SU-DHL-6 (cell line): ENCODE measurements at regions not wholly inside any gene's neighbourhood (a gene's known extent, or its start where the extent isn't known, plus 50 kb on each side); places are given as distances from the start of the nearest gene placed in this dataset.

ENCODE experiments used
- H2AFZ ChIP-seq: fragments of 200-600 bp; sonication (generic); 2 replicates; pipeline ENCODE4 v1.6.1; 2014; ENCODE audit warnings: low read depth, mild to moderate bottlenecking, moderate library complexity, mixed read lengths, antibody characterized with exemption, low read length; ENCODE audit not compliant: severe bottlenecking
- H3F3A ChIP-seq: fragments of 200-600 bp; shearing (Covaris generic); 2 replicates; pipeline ENCODE4 v1.6.0; 2016; ENCODE audit warnings: antibody characterized with exemption, mild to moderate bottlenecking; ENCODE audit not compliant: insufficient read depth
- H3K27ac ChIP-seq: fragments of 200-600 bp; sonication (generic); 2 replicates; pipeline ENCODE4 v1.5.1; 2016; ENCODE audit warnings: low read depth, mild to moderate bottlenecking, low read length, moderate library complexity, mixed read lengths
- H3K27me3 ChIP-seq: fragments of 200-600 bp; sonication (generic), shearing (Covaris generic); 2 replicates; pipeline ENCODE4 v1.6.0; 2014; ENCODE audit warnings: mild to moderate bottlenecking, low read length
- H3K36me3 ChIP-seq: fragments of 200-600 bp; sonication (generic); 2 replicates; pipeline ENCODE4 v1.6.1; 2014; ENCODE audit warnings: mild to moderate bottlenecking, low read length, mixed read lengths
- H3K4me2 ChIP-seq: fragments of 300-600, 200-600 bp; shearing (Covaris generic), sonication (generic); 2 replicates; pipeline ENCODE4 v1.6.0; 2014; ENCODE audit warnings: low read length, low read depth, mild to moderate bottlenecking; ENCODE audit not compliant: poor library complexity, severe bottlenecking
- H3K4me3 ChIP-seq: fragments of 200-600 bp; sonication (generic); 2 replicates; pipeline ENCODE4 v1.5.1; 2014; ENCODE audit warnings: antibody characterized with exemption, low read length, mild to moderate bottlenecking, mixed read lengths; ENCODE audit not compliant: insufficient read depth, poor library complexity, severe bottlenecking
- H3K79me2 ChIP-seq: fragments of 200-600 bp; sonication (generic); 2 replicates; pipeline ENCODE4 v1.6.1; 2014; ENCODE audit warnings: mild to moderate bottlenecking, low read length, moderate library complexity; ENCODE audit not compliant: insufficient read depth
- H3K9ac ChIP-seq: fragments of 200-600 bp; sonication (generic); 2 replicates; pipeline ENCODE4 v1.7.0; 2014; ENCODE audit warnings: mild to moderate bottlenecking, low read length
- H3K9me2 ChIP-seq: fragments of 200-600 bp; sonication (generic); replicated peaks from 2 replicates; pipeline ENCODE4 v1.6.1; 2014; ENCODE audit warnings: low read length; ENCODE audit not compliant: insufficient read depth
- H3K9me3 ChIP-seq: fragments of 200-600 bp; sonication (generic); 2 replicates; pipeline ENCODE4 v1.6.1; 2014; ENCODE audit warnings: low read length, mixed read lengths; ENCODE audit not compliant: insufficient read depth
- H4K20me1 ChIP-seq: fragments of 200-600 bp; sonication (generic); 2 replicates; pipeline ENCODE4 v1.6.1; 2014; ENCODE audit warnings: low read depth, mild to moderate bottlenecking, antibody characterized with exemption, low read length, moderate library complexity, mixed read lengths
- EZH2phosphoT487 ChIP-seq: fragments of 200-600 bp; sonication (generic), shearing (Covaris generic); conservative IDR thresholded peaks from 2 replicates; pipeline ENCODE4 v1.6.1; 2018; ENCODE audit warnings: mild to moderate bottlenecking, antibody characterized with exemption, low read length, moderate library complexity, mixed read lengths
- TF ChIP-seq, protein P1 (sequence below): fragments of 200-600 bp; sonication (generic); IDR thresholded peaks from one replicate; pipeline ENCODE4 v1.5.1; 2017; ENCODE audit warnings: antibody characterized with exemption, mild to moderate bottlenecking, low read length, moderate library complexity; ENCODE audit not compliant: insufficient read depth, poor library complexity, severe bottlenecking

DNA sequence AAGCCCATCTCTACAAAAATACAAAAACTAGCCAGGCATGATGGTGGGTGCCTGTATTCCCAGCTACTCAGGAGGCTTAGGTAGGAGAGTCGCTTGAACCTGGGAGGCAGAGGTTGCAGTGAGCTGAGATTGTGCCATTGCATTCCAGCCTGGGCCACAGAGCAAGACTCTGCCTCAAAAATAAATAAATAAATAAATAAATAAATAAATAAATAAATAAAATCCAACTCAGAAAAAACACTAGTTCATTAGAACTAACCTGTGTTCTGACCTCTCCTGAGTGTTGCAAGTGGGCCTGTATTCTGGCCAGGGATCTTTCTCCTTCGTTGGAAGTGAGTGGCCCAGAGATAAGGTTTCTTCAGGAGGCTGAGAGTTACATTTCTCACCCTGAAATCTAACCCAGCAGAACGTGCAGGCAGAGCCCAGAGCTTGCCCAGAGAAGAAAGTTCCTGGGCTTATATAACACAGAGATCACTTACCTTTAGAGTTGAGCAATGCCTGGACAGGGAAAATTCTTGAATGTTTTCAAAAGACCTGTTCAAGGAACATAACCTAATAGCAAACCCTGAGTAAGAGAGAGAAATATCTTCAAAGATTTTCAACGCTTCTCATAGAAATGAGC, 583.9 kb downstream of the MCTP2 start:
- H4K20me1 ChIP-seq, result no peaks in the 10 kb centered on the region
- H3K9me3 ChIP-seq, result no peaks in the 10 kb centered on the region
- H3K4me2 ChIP-seq, result no peak overlapping the region
- H3K9ac ChIP-seq, result no peak overlapping the region
- H3K27me3 ChIP-seq, result no peaks in the 10 kb centered on the region
- TF ChIP-seq, protein P1, sequence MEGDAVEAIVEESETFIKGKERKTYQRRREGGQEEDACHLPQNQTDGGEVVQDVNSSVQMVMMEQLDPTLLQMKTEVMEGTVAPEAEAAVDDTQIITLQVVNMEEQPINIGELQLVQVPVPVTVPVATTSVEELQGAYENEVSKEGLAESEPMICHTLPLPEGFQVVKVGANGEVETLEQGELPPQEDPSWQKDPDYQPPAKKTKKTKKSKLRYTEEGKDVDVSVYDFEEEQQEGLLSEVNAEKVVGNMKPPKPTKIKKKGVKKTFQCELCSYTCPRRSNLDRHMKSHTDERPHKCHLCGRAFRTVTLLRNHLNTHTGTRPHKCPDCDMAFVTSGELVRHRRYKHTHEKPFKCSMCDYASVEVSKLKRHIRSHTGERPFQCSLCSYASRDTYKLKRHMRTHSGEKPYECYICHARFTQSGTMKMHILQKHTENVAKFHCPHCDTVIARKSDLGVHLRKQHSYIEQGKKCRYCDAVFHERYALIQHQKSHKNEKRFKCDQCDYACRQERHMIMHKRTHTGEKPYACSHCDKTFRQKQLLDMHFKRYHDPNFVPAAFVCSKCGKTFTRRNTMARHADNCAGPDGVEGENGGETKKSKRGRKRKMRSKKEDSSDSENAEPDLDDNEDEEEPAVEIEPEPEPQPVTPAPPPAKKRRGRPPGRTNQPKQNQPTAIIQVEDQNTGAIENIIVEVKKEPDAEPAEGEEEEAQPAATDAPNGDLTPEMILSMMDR, result no peak
- TF ChIP-seq EZH2phosphoT487, result no peak
- H3K9me2 ChIP-seq, result no peaks in the 10 kb centered on the region
- H3K79me2 ChIP-seq, result no peaks in the 10 kb centered on the region
- H2AFZ ChIP-seq, result no peak overlapping the region
- no peak overlapping the region for H3K27ac ChIP-seq
- H3F3A ChIP-seq, result no peaks in the 10 kb centered on the region
- H3K4me3 ChIP-seq, result no peak overlapping the region
- no peaks in the 10 kb centered on the region for H3K36me3 ChIP-seq

- TF ChIP-seq, protein P1, result no peak
- no peak for TF ChIP-seq EZH2phosphoT487
- H3K27me3 ChIP-seq, result no peaks in the 10 kb centered on the region
- no peaks in the 10 kb centered on the region for H3F3A ChIP-seq
- no peaks in the 10 kb centered on the region for H3K79me2 ChIP-seq
- H3K9ac ChIP-seq, result no peak overlapping the region
- H3K4me3 ChIP-seq, result no peak overlapping the region
- no peak overlapping the region for H3K27ac ChIP-seq
- H4K20me1 ChIP-seq, result no peaks in the 10 kb centered on the region
- no peak overlapping the region for H2AFZ ChIP-seq
- no peaks in the 10 kb centered on the region for H3K36me3 ChIP-seq
- H3K9me2 ChIP-seq, result no peaks in the 10 kb centered on the region
- H3K4me2 ChIP-seq, result no peak overlapping the region
- no peaks in the 10 kb centered on the region for H3K9me3 ChIP-seq
Observed at GRCh38 chr15:94815914-94816313, 584.6 kb downstream of the MCTP2 start.

DNA sequence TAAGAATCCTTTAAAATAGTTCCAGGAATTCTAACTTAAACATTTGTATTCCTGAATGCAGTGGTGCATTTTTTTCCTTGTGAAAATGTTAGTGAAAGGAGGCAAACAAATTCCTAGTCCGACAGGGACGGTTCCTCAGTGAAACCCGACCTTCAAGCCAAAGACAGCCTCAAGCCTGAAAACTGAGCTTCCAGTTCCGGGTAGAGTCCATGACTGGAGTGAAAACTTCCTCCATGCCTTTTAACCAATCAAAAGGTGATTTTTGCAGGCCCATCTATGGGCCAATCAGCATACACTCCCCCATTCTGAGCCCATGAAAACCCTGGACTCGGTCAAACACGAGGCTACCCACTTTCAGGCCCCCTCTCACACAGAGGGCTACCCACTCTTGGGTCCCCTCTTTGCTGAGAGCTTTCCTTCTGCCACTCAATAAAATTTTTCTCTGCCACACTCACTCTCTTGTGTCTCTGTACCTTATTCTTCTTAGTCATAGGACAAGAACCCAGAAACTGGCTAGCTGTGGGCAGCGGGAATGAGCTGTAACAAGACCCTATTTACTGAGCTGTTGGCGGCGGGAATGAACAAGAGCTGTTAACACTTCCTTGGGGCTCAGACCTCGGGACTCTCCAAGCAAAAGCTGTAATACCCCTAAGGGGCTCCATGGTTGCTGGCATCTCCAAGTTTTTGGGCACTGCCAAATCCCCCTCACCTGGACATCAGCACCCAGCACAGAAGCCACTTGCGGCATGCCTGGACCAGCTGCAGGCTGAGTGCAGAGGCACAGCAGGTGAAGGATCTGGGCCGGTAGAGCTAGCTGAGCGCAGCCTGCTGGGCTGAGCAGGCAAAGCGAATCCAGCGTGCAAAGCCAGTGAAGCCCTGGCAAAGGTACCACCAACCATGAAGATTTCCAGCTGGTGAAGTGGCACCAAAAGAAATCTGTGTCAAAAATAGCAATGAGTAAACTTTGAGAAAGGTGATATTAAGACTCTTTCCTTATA, 598.8 kb downstream of the MCTP2 start:
- no peaks in the 10 kb centered on the region for H3K27me3 ChIP-seq
- no peak overlapping the region for H3K27ac ChIP-seq
- no peaks in the 10 kb centered on the region for H3K9me2 ChIP-seq
- no peaks in the 10 kb centered on the region for H3K36me3 ChIP-seq
- H2AFZ ChIP-seq, result no peak overlapping the region
- TF ChIP-seq EZH2phosphoT487, result no peak
- TF ChIP-seq, protein P1, result no peak
- no peak overlapping the region for H3K4me3 ChIP-seq
- H3K4me2 ChIP-seq, result no peak overlapping the region
- H3K9me3 ChIP-seq, result no peaks in the 10 kb centered on the region
- no peaks in the 10 kb centered on the region for H3F3A ChIP-seq
- no peaks in the 10 kb centered on the region for H3K79me2 ChIP-seq
- no peaks in the 10 kb centered on the region for H4K20me1 ChIP-seq
- H3K9ac ChIP-seq, result no peak overlapping the region
